ENCODE measurements at regions not wholly inside any gene's neighbourhood (a gene's known extent, or its start where the extent isn't known, plus 50 kb on each side); places are given as distances from the start of the nearest gene placed in this dataset.

DNA sequence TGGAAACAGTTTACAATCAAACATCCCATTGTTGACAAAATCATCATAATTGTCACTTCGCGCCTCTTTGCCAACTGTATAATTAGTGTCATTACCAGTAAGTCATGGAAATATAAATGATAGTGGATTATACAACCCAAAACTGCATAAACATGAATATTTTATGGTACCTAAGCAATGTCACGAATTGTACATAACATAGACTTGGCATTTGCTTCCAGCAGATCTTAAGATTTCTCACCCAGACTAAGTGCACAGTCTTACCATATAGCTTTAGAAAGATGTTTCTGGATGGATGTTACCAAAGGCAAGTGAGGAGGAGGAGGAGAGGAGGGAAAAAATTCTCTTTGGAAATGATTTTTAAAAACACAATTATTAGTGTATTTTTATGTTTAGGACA lies 113.4 kb upstream of the TAS2R1 start:
- TF ChIP-seq CTCF (conservative IDR thresholded peaks at IDR 0.05) (no peak), ZFX (IDR thresholded peaks at IDR 0.05) (no peak)
